ENCODE measurements at regions not wholly inside any gene's neighbourhood (a gene's known extent, or its start where the extent isn't known, plus 50 kb on each side); places are given as distances from the start of the nearest gene placed in this dataset.

DNA sequence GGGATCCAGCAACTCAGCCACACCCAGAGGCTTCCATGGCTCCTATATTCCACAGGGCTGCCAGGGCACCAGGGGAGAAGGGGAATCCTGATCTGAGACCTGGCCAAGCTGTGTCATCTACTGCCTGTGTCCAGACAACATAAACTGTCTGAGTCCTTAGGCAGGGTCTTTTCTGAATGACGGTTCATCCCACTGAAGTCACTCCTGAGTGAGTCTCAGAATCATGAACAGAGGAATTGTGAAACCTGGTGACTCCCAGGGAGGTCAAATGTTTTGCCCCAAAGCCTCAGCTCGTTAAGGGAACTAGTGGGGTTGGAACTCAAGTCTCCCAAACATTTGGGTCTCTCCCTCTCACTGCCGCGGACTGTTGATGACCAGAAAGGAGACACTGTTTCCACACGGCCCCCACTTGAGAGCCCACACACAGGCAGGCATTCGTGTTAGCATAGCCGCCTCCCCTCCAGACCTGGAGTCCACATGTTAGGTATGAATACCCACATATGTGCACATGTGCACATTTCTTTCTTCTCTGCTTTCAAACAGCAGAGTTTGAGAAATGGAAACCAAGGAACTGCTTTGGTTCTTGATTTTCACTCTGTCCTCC, 87.2 kb upstream of the KCNK12 start:
- no peak for FAIRE-seq
- Histone ChIP-seq H3K36me3 (ENCODE audit: control insufficient read depth, insufficient read depth, low read length) (no peaks in the 10 kb centered on the region), H3K4me3 (ENCODE audit: low read depth, low read length) (no peak overlapping the region), H3K27me3 (ENCODE audit: control insufficient read depth, insufficient read depth, low read length) (no peaks in the 10 kb centered on the region)
- DNase-seq (ENCODE audit: low read depth) = no peak
- TF ChIP-seq, protein P1, sequence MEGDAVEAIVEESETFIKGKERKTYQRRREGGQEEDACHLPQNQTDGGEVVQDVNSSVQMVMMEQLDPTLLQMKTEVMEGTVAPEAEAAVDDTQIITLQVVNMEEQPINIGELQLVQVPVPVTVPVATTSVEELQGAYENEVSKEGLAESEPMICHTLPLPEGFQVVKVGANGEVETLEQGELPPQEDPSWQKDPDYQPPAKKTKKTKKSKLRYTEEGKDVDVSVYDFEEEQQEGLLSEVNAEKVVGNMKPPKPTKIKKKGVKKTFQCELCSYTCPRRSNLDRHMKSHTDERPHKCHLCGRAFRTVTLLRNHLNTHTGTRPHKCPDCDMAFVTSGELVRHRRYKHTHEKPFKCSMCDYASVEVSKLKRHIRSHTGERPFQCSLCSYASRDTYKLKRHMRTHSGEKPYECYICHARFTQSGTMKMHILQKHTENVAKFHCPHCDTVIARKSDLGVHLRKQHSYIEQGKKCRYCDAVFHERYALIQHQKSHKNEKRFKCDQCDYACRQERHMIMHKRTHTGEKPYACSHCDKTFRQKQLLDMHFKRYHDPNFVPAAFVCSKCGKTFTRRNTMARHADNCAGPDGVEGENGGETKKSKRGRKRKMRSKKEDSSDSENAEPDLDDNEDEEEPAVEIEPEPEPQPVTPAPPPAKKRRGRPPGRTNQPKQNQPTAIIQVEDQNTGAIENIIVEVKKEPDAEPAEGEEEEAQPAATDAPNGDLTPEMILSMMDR (IDR thresholded peaks at IDR 0.05; ENCODE audit: insufficient read depth, low read length, severe bottlenecking) = no peak

DNA sequence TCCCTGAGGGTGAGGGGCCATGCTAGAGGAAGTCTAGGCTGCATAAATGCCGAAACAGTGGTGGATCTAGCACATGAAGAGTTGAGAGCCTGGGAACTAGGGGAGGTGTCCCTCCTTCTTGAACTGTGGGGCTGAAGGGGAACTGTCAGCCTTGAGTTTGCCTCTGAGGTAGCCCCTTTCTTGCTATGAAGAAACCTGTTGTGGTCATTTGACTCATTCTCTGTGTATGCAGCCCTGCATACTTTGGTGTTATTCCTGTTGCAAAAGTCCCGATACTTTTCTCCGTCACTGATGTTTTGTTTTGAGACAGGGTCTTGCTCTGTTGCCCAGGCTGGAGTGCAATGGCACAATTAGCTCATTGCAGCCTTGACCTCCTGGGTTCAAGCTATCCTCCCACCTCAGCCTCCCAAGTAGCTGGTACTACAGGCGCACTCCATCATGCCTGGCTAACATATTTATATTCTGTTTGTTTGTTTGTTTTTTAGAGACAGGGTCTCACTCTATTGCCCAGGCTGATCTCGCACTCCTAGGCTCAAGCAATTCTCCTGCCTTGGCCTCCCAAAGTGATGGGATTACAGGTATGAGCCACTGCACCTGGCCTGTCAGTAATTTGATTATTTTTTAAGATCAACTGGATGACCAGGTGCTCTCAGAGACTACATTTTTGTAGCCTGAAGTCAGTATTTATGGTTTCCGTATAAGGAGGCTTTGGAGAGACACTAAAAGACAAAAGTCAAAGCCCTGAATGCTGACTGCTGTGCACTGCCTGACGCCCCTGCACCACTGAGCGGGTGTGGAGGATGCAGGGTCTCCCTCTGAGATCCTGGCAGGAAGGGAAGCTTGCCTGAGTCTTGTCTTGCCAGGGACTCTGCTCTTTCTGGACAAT, 86.2 kb upstream of the KCNK12 start:
- H3K27me3 ChIP-seq (ENCODE audit: control insufficient read depth, insufficient read depth, low read length) = no peaks in the 10 kb centered on the region
- TF ChIP-seq, protein P1 (IDR thresholded peaks at IDR 0.05; ENCODE audit: insufficient read depth, low read length, severe bottlenecking) = no peak
- peak; percentile 36 for DNase-seq (ENCODE audit: low read depth)
- H3K36me3 ChIP-seq (ENCODE audit: control insufficient read depth, insufficient read depth, low read length) = no peaks in the 10 kb centered on the region
- no peak overlapping the region for H3K4me3 ChIP-seq (ENCODE audit: low read depth, low read length)
- FAIRE-seq = no peak

DNA sequence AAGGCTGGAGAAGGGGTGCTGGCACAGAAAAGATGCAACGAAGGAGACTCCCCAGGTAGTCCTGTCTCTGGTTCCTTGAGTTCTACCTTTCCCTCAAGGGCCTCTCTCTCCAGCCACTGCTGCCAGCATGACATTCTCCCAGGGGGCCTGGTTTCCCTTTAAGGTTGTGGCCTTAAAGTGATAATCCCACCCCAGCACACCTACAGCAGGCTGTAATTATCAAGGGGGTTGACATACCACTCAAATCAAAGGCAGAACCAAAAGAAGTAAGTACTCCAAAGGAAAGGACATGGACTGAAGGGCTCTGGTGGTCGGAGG, 84.7 kb upstream of the KCNK12 start:
- FAIRE-seq (no peak), DNase-seq (ENCODE audit: low read depth) (no peak)
- H3K27me3 ChIP-seq (ENCODE audit: control insufficient read depth, insufficient read depth, low read length) = no peaks in the 10 kb centered on the region
- H3K36me3 ChIP-seq (ENCODE audit: control insufficient read depth, insufficient read depth, low read length) = no peaks in the 10 kb centered on the region
- TF ChIP-seq, protein P1 (IDR thresholded peaks at IDR 0.05; ENCODE audit: insufficient read depth, low read length, severe bottlenecking) = no peak
- no peak overlapping the region for H3K4me3 ChIP-seq (ENCODE audit: low read depth, low read length)

DNA sequence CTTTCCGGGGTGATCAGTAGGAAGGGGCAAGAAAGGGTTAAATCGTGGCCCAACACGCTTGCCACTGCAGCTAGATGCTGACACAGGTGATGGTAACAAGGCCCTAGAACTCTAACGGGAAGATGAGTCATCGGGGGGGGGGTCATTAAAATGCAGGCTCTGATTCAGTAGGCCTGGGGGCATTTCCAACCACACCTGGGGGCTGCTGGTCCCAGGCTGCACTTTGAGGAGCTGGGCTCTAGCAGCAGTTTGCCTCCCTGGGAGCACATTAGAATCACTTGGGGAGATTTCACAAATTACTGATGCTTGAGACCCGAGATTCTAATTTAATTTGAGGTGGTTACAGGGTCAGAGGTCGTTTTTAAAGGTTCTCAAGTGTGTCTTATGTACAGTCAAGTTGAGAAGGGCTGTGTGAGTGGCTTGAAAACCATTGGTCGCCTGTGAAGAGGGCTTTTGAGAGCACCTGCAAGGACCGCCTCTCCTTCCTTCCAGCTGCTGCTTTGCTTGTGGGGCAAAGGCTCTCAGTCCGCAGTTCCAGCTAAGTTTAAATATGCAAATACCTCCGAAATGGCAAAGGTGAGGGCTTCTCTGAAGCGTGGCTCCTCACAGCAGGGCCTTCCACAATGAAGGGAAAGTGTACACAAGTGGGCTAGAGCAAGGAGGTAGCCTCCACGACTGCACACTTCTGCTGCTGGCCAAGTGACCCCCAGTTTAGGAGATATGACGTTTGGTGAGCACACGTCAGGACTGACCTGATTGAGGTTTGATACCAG, 84.2 kb upstream of the KCNK12 start:
- H3K27me3 ChIP-seq (ENCODE audit: control insufficient read depth, insufficient read depth, low read length) = no peaks in the 10 kb centered on the region
- TF ChIP-seq, protein P1 (IDR thresholded peaks at IDR 0.05; ENCODE audit: insufficient read depth, low read length, severe bottlenecking) = no peak
- DNase-seq (ENCODE audit: low read depth) (peak; percentile 46), FAIRE-seq (no peak)
- H3K36me3 ChIP-seq (ENCODE audit: control insufficient read depth, insufficient read depth, low read length) = no peaks in the 10 kb centered on the region
- no peak overlapping the region for H3K4me3 ChIP-seq (ENCODE audit: low read depth, low read length)

DNA sequence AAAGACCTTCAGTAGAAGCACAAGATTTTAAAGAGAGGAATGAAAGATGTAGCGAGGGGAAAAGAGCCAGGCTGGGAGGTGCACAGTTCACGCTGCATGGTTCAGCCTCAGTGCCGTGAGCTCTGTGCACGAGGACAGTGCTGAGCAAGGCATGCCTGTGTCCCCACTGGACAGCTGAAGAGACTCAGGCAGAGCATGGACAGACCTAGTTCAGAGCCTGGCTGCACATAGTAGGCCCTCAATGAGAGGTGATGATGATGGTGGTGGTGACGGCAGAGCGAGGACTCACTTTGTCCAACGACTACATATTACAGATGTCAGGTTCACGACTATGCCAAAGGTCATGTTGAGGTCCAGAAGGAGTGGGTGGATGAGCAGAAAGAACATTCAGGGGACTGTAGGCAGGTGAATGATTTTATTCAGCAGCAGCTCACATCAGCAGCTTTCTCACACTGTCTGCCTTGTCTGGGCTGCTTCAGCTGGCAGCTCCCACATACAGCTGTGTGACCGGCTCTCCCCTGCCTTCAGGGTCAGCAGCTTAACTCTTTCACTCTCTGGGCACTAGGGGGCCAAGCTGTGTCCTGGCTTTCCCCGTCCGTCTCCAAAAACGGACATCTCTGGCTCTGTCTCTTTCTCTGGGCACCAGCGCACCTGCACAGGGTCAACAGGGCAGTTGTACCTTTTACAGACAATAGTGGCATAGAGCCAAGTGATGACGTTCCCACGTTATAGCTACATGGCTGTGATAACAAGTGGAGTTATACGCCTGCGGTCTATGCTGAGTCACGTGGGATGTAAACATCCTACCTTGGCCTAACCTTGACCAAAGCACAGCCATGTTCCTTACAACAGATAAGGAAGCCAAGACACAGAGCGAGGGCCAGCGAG, 83.4 kb upstream of the KCNK12 start:
- DNase-seq (ENCODE audit: low read depth) = peak; percentile 54
- TF ChIP-seq, protein P1 (IDR thresholded peaks at IDR 0.05; ENCODE audit: insufficient read depth, low read length, severe bottlenecking) = peak; percentile 51

More for the DNA sequence above, 83.4 kb upstream of the KCNK12 start:
- H3K27me3 ChIP-seq (ENCODE audit: control insufficient read depth, insufficient read depth, low read length) = no peaks in the 10 kb centered on the region
- H3K36me3 ChIP-seq (ENCODE audit: control insufficient read depth, insufficient read depth, low read length) = no peaks in the 10 kb centered on the region
- FAIRE-seq = peak; percentile 58
- H3K4me3 ChIP-seq (ENCODE audit: low read depth, low read length) = no peak overlapping the region
